C4-2B (cell line): ENCODE measurements at regions not wholly inside any gene's neighbourhood (a gene's known extent, or its start where the extent isn't known, plus 50 kb on each side); places are given as distances from the start of the nearest gene placed in this dataset.
"Not testable (repeated sequence)": the region's sequence is repeated elsewhere in the genome, so short reads cannot be mapped to it uniquely, and the experiment has no call there.

Experiments used
- CTCF ChIP-seq: fragments of 450-650 bp; conservative IDR thresholded peaks from 2 replicates; pipeline ENCODE4 v1.5.1; 2017; ENCODE audit warnings: mild to moderate bottlenecking
- ZFX ChIP-seq: fragments of 450-650 bp; IDR thresholded peaks from 2 replicates; pipeline ENCODE4 v1.6.1; 2017

GRCh38 chr1:121531747-121532146, 347.0 kb downstream of the SRGAP2C start:
- not testable (repeated sequence) for TF ChIP-seq ZFX, CTCF
